ENCODE measurements at regions not wholly inside any gene's neighbourhood (a gene's known extent, or its start where the extent isn't known, plus 50 kb on each side); places are given as distances from the start of the nearest gene placed in this dataset.

DNA sequence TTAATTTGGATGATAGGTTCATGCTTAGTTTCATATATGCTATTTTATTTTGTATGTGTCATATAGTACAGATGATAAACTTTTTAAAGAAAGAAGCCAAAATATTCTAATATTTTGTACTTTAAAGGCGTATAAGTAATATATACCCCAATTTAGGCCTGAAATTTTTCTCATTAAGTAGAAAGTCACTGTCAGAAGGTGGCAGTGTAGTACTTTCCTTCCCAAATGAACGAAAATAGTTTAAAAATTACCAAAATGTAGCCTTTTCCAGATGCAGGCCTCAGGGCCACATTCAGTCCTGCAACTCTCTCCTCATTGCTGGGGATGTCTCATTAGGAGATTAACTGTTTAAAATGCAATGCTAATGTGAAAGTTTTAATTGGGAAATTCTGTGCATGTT is 1263.6 kb downstream of the C4orf33 start:
- H3K4me3 ChIP-seq (ENCODE audit: low read depth, low read length): no peak overlapping the region
- FAIRE-seq (no peak), DNase-seq (ENCODE audit: low read depth) (peak; percentile 13)
- TF ChIP-seq, protein P1, sequence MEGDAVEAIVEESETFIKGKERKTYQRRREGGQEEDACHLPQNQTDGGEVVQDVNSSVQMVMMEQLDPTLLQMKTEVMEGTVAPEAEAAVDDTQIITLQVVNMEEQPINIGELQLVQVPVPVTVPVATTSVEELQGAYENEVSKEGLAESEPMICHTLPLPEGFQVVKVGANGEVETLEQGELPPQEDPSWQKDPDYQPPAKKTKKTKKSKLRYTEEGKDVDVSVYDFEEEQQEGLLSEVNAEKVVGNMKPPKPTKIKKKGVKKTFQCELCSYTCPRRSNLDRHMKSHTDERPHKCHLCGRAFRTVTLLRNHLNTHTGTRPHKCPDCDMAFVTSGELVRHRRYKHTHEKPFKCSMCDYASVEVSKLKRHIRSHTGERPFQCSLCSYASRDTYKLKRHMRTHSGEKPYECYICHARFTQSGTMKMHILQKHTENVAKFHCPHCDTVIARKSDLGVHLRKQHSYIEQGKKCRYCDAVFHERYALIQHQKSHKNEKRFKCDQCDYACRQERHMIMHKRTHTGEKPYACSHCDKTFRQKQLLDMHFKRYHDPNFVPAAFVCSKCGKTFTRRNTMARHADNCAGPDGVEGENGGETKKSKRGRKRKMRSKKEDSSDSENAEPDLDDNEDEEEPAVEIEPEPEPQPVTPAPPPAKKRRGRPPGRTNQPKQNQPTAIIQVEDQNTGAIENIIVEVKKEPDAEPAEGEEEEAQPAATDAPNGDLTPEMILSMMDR (IDR thresholded peaks at IDR 0.05; ENCODE audit: insufficient read depth, low read length, severe bottlenecking): no peak
- no peaks in the 10 kb centered on the region for H3K36me3 ChIP-seq (ENCODE audit: control insufficient read depth, insufficient read depth, low read length)
- no peaks in the 10 kb centered on the region for H3K27me3 ChIP-seq (ENCODE audit: control insufficient read depth, insufficient read depth, low read length)

DNA sequence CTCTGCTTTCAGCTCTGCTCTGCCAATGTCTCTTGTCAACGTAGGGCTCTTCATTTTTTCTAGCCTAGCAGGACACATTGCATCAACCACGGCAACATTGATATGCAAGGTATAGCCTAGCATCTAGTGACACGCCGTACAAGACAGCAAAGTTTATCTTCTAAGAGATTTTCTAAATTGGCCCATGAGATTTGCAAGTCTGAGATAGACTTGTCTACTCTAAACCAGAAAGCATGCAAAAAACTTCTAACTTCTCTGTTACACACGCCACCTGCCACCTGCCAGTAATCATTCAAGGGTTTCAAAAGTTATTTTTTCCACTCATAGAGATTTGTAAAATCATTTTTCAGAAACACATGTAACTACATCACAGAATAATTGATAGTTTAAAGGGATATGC is 1265.7 kb downstream of the C4orf33 start:
- DNase-seq (ENCODE audit: low read depth) (no peak), FAIRE-seq (no peak)
- Histone ChIP-seq H3K4me3 (ENCODE audit: low read depth, low read length) (no peak overlapping the region), H3K27me3 (ENCODE audit: control insufficient read depth, insufficient read depth, low read length) (no peaks in the 10 kb centered on the region), H3K36me3 (ENCODE audit: control insufficient read depth, insufficient read depth, low read length) (no peaks in the 10 kb centered on the region)
- TF ChIP-seq, protein P1 (IDR thresholded peaks at IDR 0.05; ENCODE audit: insufficient read depth, low read length, severe bottlenecking): no peak

DNA sequence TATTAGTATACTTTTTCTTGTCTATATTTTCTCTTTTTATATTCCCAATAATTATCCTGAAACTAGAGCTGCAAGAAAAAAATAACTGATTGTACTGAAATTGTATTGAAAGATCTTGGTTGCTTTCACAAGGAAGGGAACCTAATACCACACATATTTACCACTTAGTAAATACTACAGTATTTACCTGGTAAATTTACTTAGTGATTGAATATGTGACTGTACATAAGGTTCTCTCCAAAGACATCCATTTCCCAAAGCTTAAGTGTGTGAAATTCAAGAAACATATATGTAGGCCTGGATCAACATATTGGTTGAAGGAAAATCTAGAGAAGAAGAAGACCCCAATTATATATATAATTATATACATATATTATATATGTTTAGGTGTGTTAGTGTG is 1272.7 kb downstream of the C4orf33 start:
- H3K4me3 ChIP-seq (ENCODE audit: low read depth, low read length): no peak overlapping the region
- no peaks in the 10 kb centered on the region for H3K27me3 ChIP-seq (ENCODE audit: control insufficient read depth, insufficient read depth, low read length)
- DNase-seq (ENCODE audit: low read depth) (no peak), FAIRE-seq (no peak)
- TF ChIP-seq, protein P1 (IDR thresholded peaks at IDR 0.05; ENCODE audit: insufficient read depth, low read length, severe bottlenecking): no peak
- no peaks in the 10 kb centered on the region for H3K36me3 ChIP-seq (ENCODE audit: control insufficient read depth, insufficient read depth, low read length)

DNA sequence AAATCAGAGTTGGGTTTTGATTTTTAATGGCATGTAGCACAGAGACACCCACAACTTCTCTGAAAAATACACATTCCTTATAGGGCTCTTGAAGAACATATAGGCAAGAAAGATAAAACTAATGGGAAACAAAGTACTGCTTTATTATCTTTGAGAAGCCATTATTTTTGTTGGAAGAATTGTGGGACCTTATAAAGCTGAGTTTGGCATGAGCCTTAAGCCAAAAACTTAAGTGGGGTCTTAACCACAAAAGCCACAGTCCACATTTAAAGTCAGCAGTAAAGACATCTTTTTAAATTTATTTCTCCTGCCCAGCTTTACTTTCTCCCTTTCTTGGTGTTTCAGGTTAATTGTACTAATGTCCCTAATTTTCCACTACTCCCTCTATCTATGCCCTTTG is 1297.3 kb downstream of the C4orf33 start:
- TF ChIP-seq, protein P1 (IDR thresholded peaks at IDR 0.05; ENCODE audit: insufficient read depth, low read length, severe bottlenecking): no peak
- no peaks in the 10 kb centered on the region for H3K27me3 ChIP-seq (ENCODE audit: control insufficient read depth, insufficient read depth, low read length)
- no peak for FAIRE-seq
- no peak for DNase-seq (ENCODE audit: low read depth)
- no peaks in the 10 kb centered on the region for H3K36me3 ChIP-seq (ENCODE audit: control insufficient read depth, insufficient read depth, low read length)
- H3K4me3 ChIP-seq (ENCODE audit: low read depth, low read length): no peak overlapping the region

DNA sequence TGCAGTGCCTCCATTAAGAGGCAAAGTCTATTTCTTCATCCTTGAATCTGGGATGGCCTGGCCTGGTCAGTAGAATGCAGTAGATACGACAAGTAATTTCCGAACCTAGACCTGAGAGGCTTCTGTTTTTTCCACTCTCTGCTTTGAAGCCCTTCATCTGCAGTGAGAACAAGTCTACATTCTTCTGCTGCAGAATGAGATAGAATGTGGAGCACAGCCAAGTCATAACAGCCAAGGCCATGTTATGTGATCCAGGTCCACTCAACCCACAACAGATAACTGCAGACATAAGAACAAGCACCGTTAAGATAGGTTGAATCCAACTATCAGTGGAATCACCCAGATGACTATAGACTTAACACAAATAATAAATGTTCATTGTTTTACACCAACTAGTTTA is 1297.7 kb downstream of the C4orf33 start:
- no peak for DNase-seq (ENCODE audit: low read depth)
- no peak for FAIRE-seq
- H3K4me3 ChIP-seq (ENCODE audit: low read depth, low read length): no peak overlapping the region
- TF ChIP-seq, protein P1 (IDR thresholded peaks at IDR 0.05; ENCODE audit: insufficient read depth, low read length, severe bottlenecking): no peak
- no peaks in the 10 kb centered on the region for H3K27me3 ChIP-seq (ENCODE audit: control insufficient read depth, insufficient read depth, low read length)
- H3K36me3 ChIP-seq (ENCODE audit: control insufficient read depth, insufficient read depth, low read length): no peaks in the 10 kb centered on the region

DNA sequence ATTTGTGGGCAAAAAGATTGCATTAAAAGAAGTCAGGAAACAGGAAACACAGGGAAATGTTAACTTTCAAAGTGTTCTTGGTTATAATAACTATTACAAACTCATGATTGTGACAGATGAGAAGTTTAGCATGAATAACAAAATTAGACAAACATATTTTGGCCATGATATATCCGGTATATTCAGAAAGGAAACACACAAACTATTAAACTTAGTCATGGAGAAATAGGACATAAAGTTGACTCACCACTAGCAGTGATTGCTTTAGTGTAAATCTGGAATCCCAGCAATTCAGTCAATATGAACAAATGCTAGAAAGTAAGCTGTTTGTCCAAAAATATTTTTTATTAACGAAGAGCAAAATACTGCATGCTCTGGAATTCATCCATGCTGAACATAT is 1299.9 kb downstream of the C4orf33 start:
- TF ChIP-seq, protein P1 (IDR thresholded peaks at IDR 0.05; ENCODE audit: insufficient read depth, low read length, severe bottlenecking): no peak
- H3K27me3 ChIP-seq (ENCODE audit: control insufficient read depth, insufficient read depth, low read length): no peaks in the 10 kb centered on the region
- DNase-seq (ENCODE audit: low read depth) (peak; percentile 67), FAIRE-seq (no peak)
- no peaks in the 10 kb centered on the region for H3K36me3 ChIP-seq (ENCODE audit: control insufficient read depth, insufficient read depth, low read length)
- H3K4me3 ChIP-seq (ENCODE audit: low read depth, low read length): no peak overlapping the region
